Stimulated activated CD4-positive, alpha-beta T cell treated with anti-CD3 and anti-CD28 coated beads, Interleukin-1b, Interleukin-23, amount 100 ng/mL, for 24 hours (primary cell): ENCODE measurements at regions not wholly inside any gene's neighbourhood (a gene's known extent, or its start where the extent isn't known, plus 50 kb on each side); places are given as distances from the start of the nearest gene placed in this dataset.

ENCODE experiments used
- DNase-seq, 4 experiments: peaks; one replicate each; pipeline ENCODE4 v3.0.0-alpha.2; 2020; ENCODE audit warnings: low read depth in 4 of 4, low spot score in 1 of 4

DNA sequence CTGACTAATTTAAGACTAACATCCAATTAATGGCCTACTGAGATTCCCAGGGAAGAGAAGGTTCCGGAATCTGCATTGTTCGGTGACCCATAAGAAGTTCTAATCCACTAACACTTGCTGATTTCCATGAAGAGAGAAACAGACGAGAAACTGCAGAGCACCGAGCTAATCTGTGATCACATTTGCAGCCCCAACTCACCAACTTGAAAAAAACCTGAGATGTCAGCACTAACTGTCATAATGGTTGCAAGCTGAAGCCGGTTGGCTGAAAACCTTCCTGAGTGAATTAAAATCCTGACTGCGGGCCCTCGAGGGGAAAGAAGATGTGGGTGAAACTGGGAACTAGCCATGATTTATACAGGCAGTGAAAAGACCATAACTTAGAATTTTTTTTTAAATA lies 204.8 kb upstream of the IGF1R start:
- no peak for DNase-seq

DNA sequence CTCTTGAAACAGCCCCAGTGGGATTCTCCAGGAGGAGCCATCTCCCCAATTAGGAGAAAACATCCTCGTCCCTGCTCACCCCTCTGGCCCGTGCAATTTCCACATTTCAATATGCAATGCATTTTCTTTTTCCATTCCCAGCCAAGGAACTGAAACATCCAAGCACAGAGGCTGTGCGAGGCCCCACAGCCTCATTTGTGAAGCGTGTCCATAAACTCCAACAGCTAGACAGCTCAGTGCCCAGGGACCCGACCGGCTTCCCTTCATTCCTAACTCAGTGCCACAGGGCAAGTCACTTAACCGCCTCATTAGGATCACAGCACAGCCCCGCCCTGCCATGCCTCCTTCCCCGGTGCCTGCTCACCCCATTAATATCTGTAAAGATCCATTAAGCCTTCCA lies 204.2 kb upstream of the IGF1R start:
- no peak for DNase-seq

DNA sequence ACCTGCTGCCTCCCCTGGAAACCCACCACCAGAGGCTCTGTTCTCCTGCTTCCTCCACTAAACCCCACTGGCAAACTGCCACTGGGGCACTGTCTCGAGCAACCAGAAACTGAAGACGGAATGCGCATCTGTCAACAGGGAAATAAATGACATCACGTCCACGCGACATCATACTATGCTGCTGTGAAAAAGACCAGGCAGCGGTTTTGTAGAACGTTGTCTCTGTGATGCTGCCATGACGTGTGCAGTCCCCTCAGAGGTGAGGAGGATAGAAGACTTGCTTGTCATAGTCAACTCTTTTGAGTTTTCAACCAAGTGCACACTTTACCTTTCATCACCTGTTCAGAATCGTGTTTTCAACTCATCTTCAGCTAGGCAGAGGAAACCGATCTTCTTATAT lies 203.0 kb upstream of the IGF1R start:
- no peak for DNase-seq

DNA sequence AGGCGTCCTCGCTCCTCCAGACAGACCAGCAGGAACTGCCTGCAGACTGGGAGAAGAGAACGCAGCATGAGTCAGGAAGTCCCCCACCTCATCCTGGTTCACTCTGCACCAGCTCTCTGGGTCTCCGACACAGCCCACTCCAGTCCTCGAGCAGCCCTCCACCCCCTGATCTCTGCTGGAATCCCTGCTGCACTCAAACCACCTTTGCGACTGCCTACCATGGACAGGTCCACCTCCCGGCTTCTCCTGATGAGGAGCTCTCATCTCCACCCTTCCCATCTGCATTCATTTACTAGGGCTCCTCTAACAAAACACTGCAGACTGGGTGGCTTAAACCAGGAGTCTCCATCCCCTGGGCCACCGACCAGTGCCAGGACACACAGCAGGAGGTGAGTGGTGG lies 202.3 kb upstream of the IGF1R start:
- no peak for DNase-seq

DNA sequence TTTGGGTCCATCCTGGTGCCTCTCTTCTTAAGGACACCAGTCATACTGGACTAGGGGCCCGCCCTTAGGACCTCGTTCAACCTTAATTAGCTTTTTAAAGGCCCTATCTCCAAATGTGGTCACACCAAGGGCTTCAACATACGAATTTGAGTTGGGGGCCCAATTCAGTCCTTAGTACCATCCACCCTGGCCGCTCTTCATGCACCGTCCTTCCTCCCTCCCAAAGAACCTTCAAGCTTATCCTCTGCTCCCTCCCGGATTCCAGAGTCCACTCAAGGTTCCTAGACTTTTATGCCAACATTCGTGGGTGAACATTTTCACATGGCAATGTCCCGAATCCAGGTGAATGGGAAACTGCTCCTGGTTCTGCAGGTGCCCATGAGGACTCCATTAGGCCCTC lies 201.3 kb upstream of the IGF1R start:
- DNase-seq: no peak

DNA sequence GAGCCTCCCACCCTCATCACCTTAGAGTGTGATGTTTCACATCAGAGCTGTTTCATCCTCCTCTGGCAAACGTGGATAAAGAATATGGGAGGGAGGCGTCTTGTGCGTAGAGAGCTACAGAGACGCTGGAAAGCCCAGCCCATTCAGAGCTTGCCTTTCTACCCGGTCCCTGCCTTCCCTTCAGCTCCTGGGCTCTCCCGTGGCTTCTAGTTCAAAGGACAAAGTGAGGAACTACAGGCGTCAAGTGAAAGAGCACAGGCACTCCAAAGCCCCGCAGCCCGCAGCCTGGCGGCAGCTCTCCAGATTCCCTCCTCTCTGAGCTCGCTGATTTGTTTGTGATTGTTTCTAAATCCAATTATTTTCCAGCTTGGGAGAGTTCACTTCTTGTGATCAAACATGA lies 197.1 kb upstream of the IGF1R start:
- DNase-seq: no peak

DNA sequence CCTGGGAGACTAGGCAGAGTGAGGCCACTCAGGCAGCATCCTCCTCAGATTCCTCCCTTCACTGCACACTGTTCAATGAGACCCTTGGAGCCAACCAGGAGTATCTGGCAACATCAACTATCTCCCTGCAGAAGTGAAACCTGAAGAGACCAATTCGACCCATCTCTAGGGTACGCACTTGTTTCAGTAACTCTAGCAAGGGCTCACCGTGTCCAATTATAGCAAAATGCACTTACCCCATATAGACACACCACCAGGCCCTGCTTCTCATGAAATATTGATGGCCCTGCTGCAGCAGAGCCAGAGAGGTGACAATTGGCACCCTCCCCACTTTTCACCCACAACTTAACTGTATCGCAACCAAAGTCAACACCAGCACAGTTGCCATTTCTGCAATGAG lies 196.1 kb upstream of the IGF1R start:
- no peak for DNase-seq

DNA sequence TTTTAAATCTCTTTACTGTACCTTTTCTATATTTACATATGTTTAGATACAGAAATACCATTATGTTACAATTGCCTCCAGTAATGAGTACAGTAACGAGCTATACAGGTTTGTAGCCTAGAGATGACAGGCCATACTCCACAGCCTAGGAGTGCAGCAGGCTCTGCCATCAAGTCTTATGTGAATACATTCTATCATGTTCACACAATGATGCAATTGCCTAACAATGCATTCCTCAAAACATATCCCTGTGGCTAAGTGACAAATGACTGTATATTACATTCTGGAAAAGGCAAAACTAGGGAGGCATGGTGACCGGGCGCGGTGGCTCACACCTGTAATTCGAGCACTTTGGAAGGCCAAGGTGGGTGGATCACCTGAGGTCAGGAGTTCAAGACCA lies 192.4 kb upstream of the IGF1R start:
- no peak for DNase-seq

DNA sequence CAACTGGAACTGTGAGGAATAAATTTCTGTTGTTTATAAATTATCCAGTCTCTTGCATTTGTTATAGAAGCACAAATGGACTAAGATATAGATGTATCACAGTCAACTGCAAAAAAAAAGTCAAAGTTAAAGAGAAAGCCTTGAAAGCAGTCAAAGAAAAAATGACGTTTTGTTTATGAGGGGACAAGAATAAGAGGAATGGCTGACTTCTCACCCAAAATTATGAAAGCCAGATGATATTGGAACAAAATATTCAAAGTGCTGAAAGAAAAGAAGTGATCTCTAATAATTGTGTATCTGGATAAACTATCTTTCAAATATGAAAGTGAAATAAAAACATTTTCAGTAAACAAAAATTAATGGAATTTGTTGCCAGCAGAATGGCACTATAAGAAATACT lies 171.8 kb upstream of the IGF1R start:
- DNase-seq: no peak

DNA sequence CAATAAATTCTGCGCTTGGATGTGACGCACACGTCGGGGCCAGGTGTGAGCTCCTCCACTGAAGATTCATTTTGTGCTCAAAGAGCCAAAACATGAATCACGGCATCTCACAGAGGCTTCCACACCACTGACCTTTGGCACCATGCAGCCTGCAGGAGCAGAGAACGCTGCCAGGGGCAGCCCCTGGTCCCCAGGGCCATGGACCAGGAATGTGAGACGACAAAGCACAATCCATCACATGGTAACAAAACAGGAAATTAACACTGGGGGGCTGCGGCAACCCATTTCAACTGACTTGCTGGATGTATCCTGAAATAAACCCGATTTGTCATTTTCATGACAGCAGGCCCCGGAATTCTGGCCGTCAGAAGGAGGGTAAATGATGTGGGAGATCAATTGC lies 167.5 kb upstream of the IGF1R start:
- DNase-seq: no peak

DNA sequence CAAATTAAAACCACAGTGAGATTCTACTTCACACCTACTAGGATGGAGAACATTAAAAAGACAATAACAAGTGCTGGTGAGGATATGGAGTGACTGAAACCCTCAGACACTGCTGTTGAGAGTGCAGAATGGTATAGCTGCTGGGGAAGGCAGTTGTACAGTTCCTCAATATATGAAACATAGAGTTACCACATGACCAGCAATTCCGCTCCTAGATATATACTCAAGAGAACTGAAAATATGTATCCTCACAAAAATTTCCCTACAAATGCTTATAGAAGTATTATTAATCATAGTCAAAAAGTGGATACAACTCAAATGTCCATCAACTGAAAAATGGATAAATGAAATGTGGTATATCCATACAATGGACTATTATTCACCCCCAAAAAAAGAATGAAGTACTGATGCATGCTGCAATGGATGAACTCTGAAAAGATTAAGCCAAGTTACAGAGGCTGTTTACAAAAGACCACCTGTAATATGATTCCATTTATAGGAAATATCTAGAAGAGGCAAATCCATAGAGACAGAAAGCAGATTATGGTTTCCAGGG lies 164.7 kb upstream of the IGF1R start:
- no peak for DNase-seq

DNA sequence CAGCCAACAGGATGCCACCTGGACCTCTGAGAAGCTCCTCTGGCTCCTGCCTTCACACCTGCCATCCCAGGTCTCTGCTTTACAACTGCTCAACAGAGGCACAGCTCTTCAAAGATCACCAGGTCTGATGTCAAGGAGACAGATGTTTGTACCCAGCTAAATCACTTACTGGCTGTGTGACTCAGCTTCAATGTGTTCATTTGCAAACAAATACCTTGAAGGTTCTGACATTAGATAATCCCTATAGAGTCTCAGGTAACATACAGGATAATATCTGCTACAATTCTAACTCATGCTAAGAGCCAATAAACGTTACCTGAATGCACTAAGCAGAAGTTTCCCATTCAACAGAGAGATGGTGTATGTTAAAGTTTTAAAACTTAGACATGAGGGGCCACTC lies 163.4 kb upstream of the IGF1R start:
- DNase-seq: no peak

DNA sequence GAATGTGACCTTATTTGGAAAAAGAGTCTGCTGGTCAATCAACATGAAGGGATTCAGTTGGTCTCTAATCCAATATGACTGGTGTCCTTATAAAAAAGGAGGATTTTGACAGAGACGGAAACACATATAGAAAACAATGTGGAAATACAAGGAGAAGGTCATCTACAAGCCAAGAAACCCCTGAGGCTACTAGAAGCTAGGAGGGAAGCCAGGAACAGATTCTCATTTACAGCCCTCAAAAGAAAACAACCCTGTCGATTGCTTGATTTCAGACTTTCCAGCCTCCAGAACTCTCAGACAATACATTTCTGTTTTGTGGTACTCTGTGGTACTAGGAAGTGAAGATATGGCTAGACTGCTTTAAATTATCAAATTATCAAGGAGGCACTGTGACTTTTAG lies 162.9 kb upstream of the IGF1R start:
- no peak for DNase-seq

DNA sequence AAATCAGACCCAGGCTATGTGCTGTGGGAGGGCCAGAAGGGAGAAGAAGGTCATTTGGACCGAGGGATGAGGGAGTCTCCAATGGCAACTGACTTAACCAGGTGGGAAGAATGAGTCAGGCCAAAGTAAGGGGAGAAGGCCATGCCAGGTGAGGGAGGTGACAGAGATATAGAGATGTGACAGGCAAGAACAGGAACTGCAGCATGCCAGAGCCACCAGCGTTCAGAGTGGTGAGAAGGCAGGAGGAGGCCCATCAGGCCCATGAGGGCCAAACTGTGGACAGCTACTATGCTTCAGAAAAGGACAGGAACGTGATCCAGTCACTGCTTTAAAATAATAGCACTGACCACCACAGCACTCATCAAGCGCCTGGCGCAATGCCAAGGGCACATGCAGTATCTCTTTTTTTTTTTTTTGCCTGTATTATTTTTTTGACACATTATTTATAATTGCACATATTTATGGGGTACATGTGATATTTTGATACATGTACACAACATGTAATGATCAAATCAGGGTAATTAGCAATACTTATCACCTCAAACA lies 154.3 kb upstream of the IGF1R start:
- no peak for DNase-seq

DNA sequence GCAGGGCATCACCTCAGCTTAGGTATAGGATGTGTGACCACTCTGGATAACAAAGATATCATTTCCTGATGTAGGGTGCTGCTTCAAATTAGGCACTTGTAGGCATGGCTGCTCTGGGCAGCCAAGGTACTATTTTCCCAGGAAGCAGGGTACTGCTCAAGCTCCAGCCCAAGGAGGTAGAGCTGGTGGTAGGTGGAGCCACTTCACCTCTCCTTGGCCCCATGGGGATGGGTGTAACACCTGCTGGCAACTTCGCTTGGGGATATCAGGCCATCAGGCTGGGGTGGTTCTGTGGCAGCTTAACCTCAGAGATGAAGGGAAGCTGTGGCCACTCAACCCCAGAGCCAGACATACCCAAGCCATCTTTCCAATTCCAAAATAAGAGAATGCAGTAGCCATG lies 147.1 kb upstream of the IGF1R start:
- no peak for DNase-seq

DNA sequence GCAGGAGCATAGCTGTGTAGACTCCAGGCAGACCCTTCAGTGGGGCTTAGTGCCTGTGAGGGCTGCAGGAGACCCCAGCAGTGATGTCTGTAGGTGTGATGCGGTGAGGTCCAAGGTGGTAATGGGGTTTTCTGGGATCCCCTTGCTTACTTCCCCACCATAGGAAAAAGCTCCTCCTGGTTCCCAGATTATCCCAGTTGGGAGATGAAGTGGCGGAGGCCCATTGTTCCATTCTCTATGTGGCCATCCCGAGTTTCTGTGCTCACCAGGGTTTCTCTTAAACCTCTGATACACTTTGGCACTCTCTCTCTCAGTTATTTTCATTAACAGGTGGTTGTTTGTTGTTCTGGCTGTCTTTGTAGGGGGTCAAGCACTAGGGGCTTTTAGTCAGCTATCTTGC lies 146.7 kb upstream of the IGF1R start:
- DNase-seq: no peak

DNA sequence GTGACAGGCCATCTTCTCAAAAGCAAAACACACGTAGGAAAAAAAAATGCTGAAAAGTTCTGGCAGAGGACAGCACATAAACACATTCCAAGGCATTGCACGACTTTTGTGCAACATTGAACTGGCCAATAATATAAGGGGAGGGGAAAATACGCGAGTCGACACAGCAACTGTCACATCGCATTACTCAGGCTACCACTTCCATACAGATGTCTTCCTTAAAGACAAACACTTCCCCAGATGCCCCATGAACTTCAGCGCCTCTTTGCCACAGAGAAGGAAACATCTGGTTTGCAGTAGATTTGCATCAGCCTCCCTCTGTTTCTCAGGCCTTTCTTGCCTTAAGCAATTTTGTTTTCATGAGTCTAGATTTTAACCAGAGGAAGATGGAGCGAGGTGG lies 144.4 kb upstream of the IGF1R start:
- DNase-seq: no peak

DNA sequence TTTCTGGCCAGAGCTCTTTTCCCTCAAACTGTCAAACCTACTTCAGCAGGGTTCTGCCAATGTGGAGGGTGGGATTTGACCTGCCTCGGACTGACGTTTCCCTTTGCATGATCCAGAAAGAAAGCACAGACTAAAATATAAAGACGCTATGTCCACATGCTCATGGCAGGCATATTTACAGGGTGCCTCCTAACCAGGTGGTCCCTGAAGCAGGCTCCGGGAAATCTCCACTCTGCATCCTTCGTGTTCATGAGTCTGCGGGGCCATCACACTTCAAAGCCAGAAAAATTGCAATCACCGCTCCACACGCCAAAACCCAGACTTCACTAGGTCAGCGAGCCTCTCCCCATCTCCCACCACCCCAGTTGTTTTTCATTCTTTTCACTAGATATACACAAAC lies 143.3 kb upstream of the IGF1R start:
- no peak for DNase-seq

DNA sequence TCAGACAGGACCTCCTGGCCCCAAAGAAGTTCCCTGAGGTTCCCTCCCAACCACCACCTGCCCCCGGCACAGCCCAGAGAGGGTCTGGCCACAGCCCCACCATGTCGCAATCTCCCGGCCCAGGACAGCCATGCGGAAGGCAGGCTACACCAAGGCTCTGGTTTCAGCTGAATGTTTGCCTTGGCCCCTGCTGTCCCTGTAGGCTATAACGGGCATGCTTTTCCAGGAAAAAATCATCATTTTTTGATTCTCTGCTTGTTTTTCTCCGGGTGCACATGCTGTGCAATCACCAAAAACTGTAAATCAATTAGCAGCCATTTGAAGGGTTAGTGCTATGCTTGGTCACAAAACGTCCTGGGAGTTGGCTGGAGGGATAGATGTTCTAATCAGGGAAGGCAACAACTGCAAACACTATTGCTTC lies 142.7 kb upstream of the IGF1R start:
- DNase-seq: no peak

DNA sequence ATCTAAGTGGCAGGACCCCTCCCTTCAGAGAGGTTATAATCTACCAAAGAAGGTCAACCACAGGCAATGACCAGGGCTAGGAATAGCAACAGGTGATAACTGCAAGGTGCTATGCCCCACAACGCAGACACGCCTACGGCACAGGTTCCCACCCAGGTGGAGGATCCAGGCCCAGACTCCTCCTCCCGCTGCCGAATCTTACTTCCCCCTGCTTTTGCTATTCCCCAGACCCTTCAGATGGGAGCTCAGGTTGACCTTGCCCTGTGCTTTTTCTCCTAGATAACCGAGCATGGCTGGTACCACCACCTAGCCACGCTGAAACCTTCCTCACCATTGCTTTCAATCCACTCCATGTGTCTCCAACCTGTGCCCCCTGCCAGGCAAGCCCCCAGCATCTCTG lies 142.2 kb upstream of the IGF1R start:
- DNase-seq: no peak

DNA sequence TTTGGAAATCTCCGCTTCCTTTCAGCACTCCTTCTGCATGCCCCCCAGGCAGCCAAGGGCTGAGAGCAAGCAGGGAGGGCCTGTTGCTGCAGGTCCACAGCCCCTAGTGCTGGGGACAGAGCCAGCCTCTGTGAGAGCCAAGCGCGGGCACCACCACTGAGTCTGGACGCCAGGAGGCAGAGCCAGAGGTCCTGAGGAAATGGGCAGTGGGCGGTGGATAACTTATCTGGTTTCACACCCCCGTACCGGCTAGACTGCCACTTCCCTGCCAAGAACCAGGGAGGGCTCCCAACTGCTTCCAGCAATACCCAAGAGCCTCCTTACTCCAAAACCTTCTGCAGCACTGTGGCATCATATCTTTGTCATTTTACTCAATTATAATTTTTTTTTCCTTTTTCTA lies 141.6 kb upstream of the IGF1R start:
- no peak for DNase-seq

DNA sequence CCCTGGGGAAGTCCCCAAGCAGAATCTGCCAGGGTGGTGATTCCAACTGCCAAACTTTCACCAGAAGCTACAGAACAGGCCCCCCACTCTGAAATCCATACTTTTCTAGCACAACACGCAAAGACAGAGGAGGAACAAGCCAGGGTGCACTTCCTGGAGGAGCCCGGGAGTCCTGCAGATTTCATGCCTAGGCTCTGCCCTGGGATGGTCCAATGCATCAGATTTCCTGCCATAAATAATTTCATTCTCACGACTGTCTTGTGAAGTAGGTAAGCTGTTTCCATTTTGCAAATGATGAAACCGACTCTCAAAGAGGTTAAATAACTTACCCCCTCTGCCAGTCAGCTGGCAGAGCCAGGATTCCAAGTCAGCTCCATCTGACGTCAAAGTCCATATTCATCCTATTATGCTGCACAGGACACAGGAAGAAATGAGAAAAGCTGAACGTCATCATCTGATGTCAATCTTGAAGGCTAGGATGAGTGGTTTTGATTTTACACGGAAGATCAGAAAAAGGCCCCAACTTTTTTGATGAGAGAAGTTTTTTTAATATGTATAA lies 134.8 kb upstream of the IGF1R start:
- DNase-seq: no peak

DNA sequence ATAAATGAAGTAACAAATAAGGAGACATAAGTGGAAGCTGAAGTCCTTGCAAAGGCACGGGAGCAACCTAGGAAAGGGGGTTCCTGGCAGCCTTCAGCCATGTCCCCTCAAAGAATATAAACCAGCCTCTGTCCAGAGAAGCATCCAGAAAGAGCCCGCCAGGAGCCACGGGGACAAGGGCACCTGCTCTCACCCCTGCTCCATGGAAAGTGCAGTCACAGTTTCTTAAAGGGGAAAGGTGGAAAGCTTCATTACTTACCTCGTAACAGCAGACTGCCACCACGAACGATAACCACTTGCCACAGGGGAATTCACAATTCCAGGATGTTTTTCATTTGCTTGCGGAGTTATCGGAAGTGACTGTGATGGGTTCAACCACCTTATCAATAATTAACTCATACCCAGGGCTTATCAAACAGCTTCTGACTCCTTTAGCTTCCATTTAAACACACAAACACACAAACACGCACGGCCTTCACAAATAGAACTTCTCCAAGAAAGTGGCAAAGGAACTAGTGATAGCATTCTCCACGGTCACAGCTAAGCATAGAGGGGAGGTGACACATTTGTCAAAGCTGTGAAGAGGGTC lies 134.2 kb upstream of the IGF1R start:
- no peak for DNase-seq
